ENCODE measurements at regions not wholly inside any gene's neighbourhood (a gene's known extent, or its start where the extent isn't known, plus 50 kb on each side); places are given as distances from the start of the nearest gene placed in this dataset.

- TF ChIP-seq CTCF (IDR thresholded peaks at IDR 0.05) (no peak), POLR2A (IDR thresholded peaks at IDR 0.05) (no peak), EP300 (IDR thresholded peaks at IDR 0.05) (no peak)
Observed at GRCh38 chr12:28036940-28037339, 64.4 kb upstream of the PTHLH start.

All from tibial nerve (tissue), 4 donors.